NCI-H226 (cell line): ENCODE measurements at regions not wholly inside any gene's neighbourhood (a gene's known extent, or its start where the extent isn't known, plus 50 kb on each side); places are given as distances from the start of the nearest gene placed in this dataset.
"Not testable (repeated sequence)": the region's sequence is repeated elsewhere in the genome, so short reads cannot be mapped to it uniquely, and the experiment has no call there.

Experiments used
- DNase-seq: peaks from one replicate; pipeline ENCODE4 v3.0.0-alpha.2; 2015

GRCh38 chr3:110646496-110646895 lies 425.1 kb upstream of the NECTIN3 start:
- no peak for DNase-seq

GRCh38 chr3:110647586-110647985 lies 424.0 kb upstream of the NECTIN3 start:
- DNase-seq = no peak

DNA sequence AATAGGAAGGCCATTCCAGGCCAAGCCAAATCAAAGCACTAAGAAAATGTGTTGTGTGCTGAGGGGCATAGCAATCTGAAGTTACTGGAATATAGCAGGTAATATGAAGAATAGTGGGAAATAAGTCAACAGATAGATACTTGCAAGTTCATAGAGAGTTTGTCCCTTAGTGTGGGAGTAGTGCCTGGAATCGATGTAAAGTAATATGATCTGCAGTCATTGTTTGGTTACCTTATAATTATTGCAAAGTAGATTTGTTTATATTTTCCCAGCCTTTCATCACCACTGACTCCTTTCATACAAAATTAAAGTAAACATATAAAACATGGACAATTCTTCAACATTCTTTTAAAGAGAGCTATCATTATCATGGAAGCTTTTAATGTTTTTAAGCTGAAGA lies 420.9 kb upstream of the NECTIN3 start:
- DNase-seq = no peak

- DNase-seq = no peak
Observed at GRCh38 chr3:110654843-110655502, 416.6 kb upstream of the NECTIN3 start.

GRCh38 chr3:110656394-110657025 lies 415.1 kb upstream of the NECTIN3 start:
- DNase-seq = no peak

- peak; percentile 6 for DNase-seq
Observed at GRCh38 chr3:110664148-110664547, 407.5 kb upstream of the NECTIN3 start.

DNA sequence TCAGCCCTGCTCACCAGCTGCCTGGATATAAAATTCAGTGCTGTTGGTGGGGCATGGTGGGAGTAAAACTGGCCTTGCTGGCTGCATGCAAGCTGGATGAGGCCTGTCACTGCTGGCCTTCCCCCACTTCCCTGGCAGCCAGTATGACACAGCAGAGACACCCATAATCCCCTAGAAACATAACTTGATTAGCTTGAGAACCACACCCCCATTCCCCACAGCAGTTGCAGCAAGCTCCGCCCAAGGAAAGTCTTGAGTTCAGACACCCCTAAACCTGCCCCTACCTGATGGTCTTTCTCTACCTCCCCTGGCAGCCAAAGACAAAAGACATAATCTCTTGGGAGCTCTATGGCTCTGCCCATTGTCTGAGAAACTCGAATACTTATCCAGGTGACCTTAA lies 405.1 kb upstream of the NECTIN3 start:
- DNase-seq = no peak

- no peak for DNase-seq
Observed at GRCh38 chr3:110667216-110667615, 404.4 kb upstream of the NECTIN3 start.

- no peak for DNase-seq
Observed at GRCh38 chr3:110670407-110670806, 401.2 kb upstream of the NECTIN3 start.

DNA sequence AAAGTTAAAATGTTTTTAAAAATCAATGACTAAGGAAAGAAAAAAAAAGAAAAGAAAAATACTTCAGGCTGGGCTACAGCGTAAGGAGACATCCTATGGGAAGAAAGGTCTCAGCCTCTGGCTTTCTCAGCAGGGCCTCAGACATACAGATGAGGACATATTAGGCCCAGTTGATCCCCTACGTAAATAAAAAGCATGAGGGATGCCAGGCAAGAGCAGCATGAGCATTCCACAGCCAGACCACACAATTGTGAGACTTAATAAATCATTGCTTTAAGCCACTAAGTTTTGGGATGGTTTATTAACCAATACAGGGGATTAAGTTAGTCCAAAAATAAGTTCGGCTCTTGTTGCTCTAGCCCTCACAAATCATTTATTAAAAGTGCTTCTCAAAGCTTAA lies 394.1 kb upstream of the NECTIN3 start:
- no peak for DNase-seq

DNA sequence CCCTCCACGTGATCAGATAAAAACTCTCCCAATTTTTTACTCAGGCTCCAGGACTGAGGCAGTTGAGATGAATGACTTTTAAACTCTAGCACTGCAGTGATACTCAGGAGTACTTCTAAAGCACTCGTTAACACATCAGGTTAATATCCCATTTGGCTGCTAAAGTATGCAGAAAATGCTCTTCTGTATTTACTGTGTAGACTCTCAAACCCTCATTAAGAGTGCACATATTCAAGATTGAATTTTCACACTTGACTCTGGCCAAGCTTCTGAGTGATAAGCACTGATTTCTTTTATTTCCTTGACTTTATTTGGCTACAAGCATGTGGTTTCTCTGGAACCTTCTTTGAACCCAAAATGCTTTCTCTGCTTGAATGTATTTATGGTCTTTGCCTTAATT lies 392.3 kb upstream of the NECTIN3 start:
- DNase-seq = no peak

GRCh38 chr3:110680450-110680849 lies 391.2 kb upstream of the NECTIN3 start:
- peak; percentile 3 for DNase-seq

DNA sequence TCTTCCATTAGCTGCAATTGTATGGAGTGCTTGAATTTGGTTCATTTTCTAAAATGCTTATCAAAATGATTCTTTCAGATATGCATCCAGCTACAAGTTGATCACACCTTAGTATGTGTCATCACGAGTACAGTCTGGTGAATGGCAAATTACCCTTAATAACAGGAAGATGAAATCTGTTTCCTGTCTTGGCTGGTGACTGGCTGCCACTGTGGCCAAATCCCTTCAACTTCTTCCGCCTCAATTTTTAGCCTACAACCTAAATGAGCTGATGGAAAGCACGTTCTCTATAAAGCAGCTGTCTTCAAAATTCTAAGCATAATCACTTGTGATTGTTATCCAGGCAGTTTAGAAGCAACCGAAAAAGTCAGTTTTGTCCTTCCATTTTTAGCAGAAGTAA lies 387.1 kb upstream of the NECTIN3 start:
- DNase-seq = no peak

DNA sequence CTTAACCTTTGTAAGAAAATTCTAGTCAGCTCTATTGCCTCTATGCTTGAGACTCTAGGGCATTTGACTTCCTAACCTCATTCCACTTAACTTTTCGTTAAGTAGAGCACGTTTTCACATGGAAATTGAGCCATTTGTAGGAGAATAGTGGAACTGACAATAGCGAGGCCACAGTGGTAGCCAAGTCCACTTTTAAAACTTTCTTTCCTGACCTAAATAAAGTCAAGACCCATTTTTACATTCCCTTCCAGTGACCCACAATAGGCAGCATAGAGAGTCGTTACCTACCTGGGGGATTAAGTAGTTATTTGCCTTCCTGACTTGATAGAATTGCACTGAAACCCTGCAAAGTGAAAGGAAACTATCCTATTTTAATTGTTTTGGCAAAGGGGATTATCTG lies 386.0 kb upstream of the NECTIN3 start:
- no peak for DNase-seq

DNA sequence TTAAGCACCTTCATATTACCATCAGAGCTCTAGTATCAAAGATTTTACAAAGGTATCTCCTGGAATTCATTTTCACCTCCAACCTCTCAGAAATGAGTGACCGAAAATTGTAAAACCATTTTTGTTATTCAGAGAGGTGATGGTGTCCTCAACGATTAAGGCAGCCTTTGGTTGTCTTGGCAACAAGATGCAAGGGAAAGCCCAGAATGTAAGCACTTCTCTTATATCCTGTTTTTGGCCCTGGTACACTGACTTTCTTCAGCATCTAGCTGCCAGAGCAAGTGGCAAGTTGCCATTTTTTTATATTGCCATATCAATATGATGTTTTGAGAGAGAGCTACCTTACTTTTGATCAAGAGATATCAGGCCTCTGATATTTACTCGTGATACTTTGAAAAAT lies 384.9 kb upstream of the NECTIN3 start:
- no peak for DNase-seq

DNA sequence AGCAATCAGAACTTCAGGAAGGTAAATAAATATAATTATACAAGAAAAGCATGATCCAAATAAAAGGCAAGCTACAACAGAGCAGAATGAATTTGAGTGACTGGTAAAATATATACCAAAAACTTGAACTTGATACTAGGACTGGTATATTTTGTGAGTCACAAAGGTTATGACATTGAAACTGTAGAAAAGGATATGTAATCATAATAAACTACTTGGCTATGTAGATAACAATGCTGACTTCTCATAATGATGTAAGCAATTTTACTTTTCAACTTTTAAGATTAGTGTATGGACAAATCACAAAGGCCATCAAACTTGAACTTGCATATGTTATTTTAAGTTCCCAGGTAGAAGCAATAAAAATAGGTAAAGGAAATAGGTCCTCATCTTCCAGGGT lies 384.5 kb upstream of the NECTIN3 start:
- DNase-seq = peak; percentile 14

GRCh38 chr3:110697961-110698360 lies 373.7 kb upstream of the NECTIN3 start:
- no peak for DNase-seq

- DNase-seq = not testable (repeated sequence)
Observed at GRCh38 chr3:110704332-110704731, 367.3 kb upstream of the NECTIN3 start.

- DNase-seq = no peak
Observed at GRCh38 chr3:110708156-110708555, 363.5 kb upstream of the NECTIN3 start.

DNA sequence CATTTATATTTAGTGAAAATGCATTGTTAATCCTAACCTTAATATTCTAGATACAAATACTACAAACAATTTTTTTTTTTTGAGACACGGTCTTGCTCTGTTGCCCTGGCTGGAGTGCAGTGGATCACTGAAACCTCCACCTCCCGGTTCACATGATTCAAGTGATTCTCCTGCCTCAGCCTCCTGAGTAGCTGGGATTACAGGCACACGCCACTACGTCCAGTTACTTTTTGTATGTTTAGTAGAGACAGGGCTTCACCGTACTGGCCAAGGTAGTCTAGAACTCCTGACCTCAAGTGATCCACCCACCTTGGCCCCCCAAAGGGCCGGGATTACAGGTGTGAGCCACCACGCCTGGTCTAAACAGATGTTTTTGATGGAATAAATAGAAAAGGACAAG lies 361.5 kb upstream of the NECTIN3 start:
- DNase-seq = no peak

GRCh38 chr3:110710603-110711002 lies 361.0 kb upstream of the NECTIN3 start:
- no peak for DNase-seq

GRCh38 chr3:110711130-110711832 lies 360.3 kb upstream of the NECTIN3 start:
- no peak for DNase-seq

DNA sequence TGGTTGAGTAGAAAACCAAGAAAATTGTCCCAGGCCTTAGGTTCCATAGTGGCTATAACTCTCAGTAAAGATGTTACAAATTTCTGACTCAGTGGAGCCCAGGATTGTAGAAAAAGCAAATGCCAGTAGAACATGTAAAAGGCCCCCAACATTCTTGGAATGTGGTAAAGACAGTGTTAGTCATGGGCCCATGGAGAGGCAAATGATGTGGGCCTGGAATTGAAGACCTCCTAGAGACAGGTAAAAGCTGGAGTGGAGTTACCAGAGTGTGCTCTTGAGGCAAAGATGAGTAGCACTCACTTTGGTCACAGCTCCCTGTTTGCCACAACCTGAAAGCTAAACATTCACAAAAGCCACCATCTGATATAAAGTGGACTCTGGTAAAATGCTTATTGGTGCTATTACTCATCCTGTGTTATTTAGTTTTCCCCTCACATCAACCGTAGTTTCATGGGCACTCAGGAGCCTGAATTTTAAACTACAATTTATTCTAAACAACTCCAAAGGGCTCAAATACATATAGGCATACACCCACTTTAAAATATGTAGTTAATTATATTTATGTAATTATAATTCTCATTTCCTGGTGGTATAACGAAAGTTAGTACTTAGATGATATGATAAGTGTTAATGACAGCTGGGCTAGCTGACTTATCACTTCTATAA lies 359.6 kb upstream of the NECTIN3 start:
- DNase-seq = no peak

DNA sequence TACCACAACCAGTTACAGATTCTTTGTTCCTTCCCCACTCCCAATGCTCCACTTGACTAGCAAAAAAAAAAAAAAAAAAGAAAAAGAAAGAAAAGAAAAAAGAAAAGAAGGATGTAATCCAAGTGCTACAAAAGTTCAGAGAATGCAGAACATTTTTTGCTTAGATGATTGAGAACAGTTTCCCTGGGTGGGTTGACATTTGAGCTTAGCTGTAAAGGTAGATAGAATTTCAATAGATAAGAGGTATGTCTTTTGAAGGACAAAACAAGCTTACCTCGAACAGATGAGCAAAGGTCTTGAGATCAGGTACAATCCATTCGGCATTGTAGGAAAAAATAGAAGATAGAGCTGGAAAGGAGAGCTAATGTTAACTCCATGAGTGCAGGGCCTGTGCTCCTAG lies 344.6 kb upstream of the NECTIN3 start:
- no peak for DNase-seq
